EH (cell line): ENCODE measurements at regions not wholly inside any gene's neighbourhood (a gene's known extent, or its start where the extent isn't known, plus 50 kb on each side); places are given as distances from the start of the nearest gene placed in this dataset.
"Not testable (repeated sequence)": the region's sequence is repeated elsewhere in the genome, so short reads cannot be mapped to it uniquely, and the experiment has no call there.

Source experiments
- DNase-seq: peaks from one replicate; pipeline ENCODE4 v3.0.0-alpha.2; 2015; ENCODE audit warnings: low read depth

GRCh38 chr14:99037326-99037725, 234.7 kb downstream of the BCL11B start:
- not testable (repeated sequence) for DNase-seq

- DNase-seq: peak; percentile 10
Measured at GRCh38 chr14:99037777-99038430, 234.1 kb downstream of the BCL11B start.

- peak; percentile 85 for DNase-seq
Measured at GRCh38 chr14:99038431-99038820, 233.6 kb downstream of the BCL11B start.

GRCh38 chr14:99039331-99040041, 232.5 kb downstream of the BCL11B start:
- DNase-seq: no peak

GRCh38 chr14:99040052-99040451, 231.9 kb downstream of the BCL11B start:
- DNase-seq: no peak

- no peak for DNase-seq
Measured at GRCh38 chr14:99040711-99041110, 231.3 kb downstream of the BCL11B start.

GRCh38 chr14:99041141-99041819, 230.7 kb downstream of the BCL11B start:
- peak; percentile 39 for DNase-seq

- DNase-seq: no peak
Measured at GRCh38 chr14:99041820-99042174, 230.2 kb downstream of the BCL11B start.

- DNase-seq: no peak
Measured at GRCh38 chr14:99042381-99043266, 229.4 kb downstream of the BCL11B start.

- DNase-seq: no peak
Measured at GRCh38 chr14:99043267-99043615, 228.8 kb downstream of the BCL11B start.

- DNase-seq: no peak
Measured at GRCh38 chr14:99043756-99044155, 228.2 kb downstream of the BCL11B start.

GRCh38 chr14:99047441-99048031, 224.5 kb downstream of the BCL11B start:
- no peak for DNase-seq

GRCh38 chr14:99050309-99050708, 221.7 kb downstream of the BCL11B start:
- DNase-seq: no peak

- no peak for DNase-seq
Measured at GRCh38 chr14:99052467-99052866, 219.5 kb downstream of the BCL11B start.

GRCh38 chr14:99055019-99055418, 217.0 kb downstream of the BCL11B start:
- no peak for DNase-seq

- DNase-seq: no peak
Measured at GRCh38 chr14:99055816-99056215, 216.2 kb downstream of the BCL11B start.

GRCh38 chr14:99057576-99058083, 214.4 kb downstream of the BCL11B start:
- no peak for DNase-seq

GRCh38 chr14:99058542-99058941, 213.5 kb downstream of the BCL11B start:
- no peak for DNase-seq

- DNase-seq: no peak
Measured at GRCh38 chr14:99062216-99062615, 209.8 kb downstream of the BCL11B start.

- no peak for DNase-seq
Measured at GRCh38 chr14:99062772-99063418, 209.1 kb downstream of the BCL11B start.

- no peak for DNase-seq
Measured at GRCh38 chr14:99063620-99064225, 208.3 kb downstream of the BCL11B start.
